NCI-H1105 (cell line): ENCODE measurements at regions not wholly inside any gene's neighbourhood (a gene's known extent, or its start where the extent isn't known, plus 50 kb on each side); places are given as distances from the start of the nearest gene placed in this dataset.
"Not testable (repeated sequence)": the region's sequence is repeated elsewhere in the genome, so short reads cannot be mapped to it uniquely, and the experiment has no call there.

ENCODE experiments used
- DNase-seq: peaks from one replicate; lab custom pipeline; 2025; lab: John Stamatoyannopoulos, UW

DNA sequence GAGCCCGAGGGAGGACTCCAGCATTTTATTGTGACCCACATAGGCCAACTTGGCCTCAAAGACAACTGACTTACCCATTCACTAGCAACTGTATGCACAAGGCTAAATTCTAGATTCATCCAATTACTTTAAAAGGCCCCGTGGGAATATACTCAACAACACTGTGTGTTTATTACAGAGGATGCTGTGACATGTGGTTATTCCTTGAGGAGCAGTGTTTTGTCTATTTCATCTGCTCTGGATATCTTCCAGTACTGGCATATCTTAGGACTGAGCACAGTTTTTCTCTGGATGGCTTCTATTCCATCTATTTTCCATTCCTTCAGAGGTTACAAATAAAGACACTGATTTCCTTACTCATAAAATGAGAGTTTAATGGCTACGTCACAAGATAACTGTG lies 87.2 kb upstream of the KRAS start:
- no peak for DNase-seq

DNA sequence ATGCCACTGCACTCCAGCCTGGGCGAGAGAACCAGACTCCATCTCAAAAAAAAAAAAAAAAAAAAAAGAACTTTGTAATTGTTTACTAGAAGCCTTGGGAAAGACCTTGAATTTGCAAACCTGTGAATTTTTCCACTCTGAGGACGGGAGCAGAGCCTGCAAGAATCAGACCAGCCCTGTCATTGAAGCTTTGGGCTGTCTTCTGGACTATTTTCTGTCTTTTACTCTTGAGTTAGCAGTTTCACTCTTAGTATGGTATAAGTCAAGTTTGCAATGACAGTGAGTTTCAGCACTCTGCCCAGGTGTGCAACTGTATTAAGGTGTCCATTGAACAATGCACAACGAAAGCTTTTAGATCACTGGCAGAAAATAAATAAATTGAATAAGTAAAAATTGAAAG lies 81.4 kb upstream of the KRAS start:
- DNase-seq: no peak

- no peak for DNase-seq
Observed at GRCh38 chr12:25328072-25328712, 77.5 kb upstream of the KRAS start.

- no peak for DNase-seq
Observed at GRCh38 chr12:25327321-25327720, 76.6 kb upstream of the KRAS start.

GRCh38 chr12:25326326-25326725 lies 75.6 kb upstream of the KRAS start:
- DNase-seq: no peak

DNA sequence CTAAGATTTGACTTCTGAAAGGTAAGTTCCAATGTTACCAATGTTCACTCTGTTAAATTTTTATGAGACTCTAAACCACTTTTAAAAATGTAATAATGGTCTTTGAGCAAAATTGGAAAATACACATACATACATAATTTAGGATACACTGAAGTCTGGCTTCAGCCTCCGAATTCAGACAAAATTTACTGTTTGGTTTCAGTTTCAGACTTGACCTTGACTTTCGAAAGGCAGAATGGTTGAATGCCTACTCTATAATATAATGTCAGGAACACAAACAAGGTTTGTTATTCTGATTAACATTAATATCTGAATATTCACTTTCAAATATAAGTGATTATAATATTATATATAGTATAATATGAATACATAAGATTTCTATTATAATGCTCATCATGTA lies 74.1 kb upstream of the KRAS start:
- no peak for DNase-seq

DNA sequence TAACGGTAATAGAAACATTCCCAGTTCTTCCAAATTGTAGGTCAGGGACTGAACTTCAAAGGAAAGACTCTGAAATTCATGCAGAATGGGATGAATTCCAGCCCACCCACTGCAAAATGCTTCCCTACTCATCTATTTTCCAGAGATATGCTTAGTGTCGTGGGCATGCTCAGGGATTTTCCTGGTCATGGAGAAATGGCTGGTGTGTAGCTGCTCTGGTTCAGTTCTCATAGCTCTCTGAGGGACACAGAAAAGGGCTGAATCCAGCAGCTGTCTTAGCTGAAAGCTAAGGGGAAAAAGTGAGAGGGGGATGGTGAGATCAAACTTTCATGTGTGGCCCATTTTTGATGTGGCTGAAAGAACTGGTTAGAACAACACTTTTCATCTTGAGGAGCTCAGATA lies 72.9 kb upstream of the KRAS start:
- no peak for DNase-seq

GRCh38 chr12:25322918-25323531 lies 72.3 kb upstream of the KRAS start:
- no peak for DNase-seq

DNA sequence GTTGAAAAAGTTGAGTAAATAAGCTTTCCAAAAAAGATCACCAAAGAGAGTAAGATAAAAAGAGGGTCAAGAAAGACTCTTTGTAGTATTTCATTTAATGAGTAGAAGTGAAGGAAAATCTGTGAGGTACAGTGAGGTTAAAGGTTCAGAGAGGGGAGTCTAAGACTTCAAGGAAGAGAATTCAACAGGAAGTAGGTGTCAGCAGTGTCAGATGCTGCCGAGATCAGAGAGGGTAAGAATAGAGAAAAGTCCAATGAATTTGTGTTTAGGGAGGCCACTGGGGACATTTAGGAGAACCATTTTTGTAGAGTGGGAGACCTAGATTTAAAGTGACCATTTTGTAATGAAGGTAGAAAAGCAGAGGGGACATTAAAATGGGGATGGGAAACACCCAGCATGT lies 71.6 kb upstream of the KRAS start:
- DNase-seq: no peak

GRCh38 chr12:25321772-25322171 lies 71.0 kb upstream of the KRAS start:
- no peak for DNase-seq

DNA sequence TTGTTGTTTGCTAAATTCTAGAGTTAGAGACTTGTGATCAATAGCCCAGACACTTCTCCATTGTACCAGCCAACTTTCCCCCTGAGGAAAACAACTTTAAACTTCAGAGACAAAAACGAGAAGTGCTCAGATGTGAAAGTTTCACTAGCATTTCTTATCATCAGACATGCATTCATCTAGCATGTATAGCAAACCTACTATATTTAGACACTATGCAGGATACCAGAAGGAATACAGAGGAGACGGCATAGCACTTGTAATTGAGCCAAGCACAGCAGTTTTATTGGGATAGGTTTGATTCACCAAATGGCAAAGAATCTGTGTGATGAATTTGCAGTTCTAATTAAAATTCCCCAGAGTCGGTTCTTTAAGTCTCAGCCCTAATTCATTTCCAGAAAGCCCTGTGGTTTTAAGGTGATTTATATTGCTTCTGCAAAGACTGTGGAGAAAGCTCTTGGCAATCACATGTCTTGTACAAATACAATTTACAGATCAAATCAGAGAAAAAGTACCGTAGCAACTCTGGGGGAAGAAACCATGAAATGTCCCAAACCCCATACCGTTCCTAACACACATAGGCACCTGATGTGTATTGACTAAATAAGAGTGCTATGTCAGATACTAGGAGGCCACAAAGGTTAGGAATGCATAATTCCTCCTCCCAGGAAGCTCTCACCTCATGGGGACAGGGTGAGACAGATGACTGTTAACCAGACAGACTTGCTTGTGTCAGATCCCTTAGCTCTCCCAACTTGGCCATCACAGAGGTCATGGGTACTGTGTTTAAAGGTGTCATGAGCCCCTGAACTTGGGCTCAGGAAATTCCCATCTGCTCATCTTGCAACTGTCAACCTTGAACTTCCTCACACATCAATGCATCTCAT lies 69.6 kb upstream of the KRAS start:
- no peak for DNase-seq

DNA sequence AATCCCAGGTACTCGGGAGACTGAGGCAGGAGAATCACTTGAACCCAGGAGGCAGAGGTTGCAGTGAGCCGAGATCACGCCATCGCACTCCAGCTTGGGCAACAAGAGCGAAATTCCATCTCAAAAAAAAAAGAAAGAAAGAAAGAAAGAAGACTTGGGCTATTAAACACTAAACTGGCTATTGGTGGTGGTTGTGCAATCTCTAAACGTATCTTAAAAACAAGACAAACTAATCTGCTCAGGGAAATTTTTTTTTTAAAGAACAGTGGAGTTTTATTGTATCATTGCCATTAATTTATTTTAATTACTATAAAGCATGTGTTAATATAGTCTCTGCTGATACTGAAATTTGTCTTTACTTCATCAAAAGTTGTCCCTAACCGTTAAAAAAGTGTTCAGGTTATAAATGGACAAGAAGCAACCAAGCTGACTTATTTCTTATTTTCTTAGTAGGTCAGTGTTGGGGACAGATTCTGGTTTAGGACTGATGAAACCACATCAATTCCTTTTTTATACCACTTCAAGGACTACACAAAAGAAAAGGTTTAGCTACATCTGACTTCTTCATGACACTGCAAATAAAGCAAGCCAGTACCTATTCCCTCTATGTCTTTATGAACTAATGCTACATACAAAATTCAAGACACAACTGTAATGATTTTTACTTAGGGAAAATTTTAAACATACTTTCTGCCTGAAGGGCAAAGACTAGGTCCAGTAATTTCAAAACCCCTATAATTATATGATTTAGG lies 68.7 kb upstream of the KRAS start:
- no peak for DNase-seq

- DNase-seq: no peak
Observed at GRCh38 chr12:25317553-25317952, 66.8 kb upstream of the KRAS start.

DNA sequence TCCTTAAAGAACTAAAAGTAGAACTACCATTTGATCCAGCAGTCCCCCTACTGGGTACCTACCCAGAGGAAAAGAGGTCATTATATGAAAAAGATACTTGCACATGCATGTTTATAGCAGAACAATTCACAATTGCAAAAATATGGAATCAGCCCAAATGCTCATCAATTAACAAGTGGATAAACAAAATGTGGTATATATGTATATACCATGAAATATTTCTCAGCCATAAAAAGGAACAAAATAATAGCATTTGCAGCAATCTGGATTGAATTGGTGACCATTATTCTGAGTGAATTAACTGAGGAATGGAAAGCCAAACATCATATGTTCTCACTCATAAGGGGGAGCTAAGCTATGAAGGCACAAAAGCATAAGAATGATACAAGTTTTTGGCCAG lies 64.7 kb upstream of the KRAS start:
- no peak for DNase-seq

DNA sequence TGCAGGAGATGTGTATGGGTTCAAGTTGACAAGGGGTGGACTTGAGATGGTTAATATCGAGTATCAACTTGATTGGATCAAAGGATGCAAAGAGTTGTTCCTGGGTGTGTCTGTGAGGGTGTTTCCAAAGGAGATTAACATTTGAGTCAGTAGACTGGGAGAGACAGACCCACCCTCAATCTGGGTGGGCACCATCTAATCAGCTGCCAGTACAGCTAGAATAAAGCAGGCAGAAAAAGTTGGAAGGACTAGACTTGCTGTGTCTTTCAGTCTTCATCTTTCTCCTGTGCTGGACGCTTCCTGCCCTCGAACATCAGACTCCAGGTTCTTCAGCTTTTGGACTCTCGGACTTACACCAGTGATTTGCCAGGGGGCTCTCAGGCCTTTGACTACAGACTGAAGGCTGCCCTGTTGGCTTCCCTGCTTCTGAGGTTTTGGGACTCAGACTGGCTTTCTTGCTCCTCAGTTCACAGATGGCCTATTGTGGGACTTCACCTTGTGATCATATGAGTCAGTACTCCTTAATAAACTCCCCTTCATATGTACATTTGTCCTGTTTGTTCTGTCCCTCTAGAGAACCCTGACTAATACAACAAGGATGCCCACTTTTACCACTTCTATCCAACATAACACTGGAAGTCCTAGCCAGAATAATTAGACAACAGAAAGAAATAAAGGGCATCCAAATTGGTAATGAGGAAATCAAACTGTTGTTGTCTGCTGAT lies 62.7 kb upstream of the KRAS start:
- DNase-seq: not testable (repeated sequence)

DNA sequence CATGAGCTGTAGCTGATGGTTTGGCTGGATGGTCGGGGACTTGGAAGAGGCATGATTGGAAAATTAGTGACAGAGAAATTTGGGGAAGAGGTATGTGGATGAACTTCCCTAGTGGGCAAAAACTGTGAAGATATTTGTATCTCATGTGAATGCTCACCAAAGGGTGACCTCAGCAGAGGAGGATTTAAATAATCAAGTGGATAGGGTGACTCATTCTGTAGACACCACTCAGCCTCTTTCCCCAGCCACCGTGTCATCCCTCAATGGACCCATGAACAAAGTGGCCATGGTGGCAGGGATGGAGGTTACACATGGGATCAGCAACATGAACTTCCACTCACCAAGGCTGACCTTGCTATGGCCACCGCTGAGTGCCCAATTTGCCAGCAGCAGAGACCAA lies 60.8 kb upstream of the KRAS start:
- no peak for DNase-seq

DNA sequence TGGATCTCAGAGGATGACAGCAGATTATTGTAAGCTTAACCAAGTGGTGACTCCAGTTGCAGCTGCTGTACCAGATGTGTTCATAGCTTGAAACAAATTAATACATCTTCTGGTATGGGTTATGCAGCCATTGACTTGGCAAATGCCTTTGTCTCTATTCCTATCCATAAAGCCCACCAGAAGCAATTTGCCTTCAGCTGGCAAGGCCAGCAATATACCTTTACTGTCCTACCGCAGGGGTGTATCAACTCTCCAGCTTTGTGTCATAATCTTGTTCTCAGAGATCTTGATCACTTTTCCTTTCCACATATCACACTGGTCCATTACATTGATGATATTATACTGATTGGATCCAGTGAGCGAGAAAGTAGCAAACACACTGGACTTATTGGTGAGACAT lies 59.3 kb upstream of the KRAS start:
- DNase-seq: not testable (repeated sequence)

GRCh38 chr12:25308756-25309155 lies 58.0 kb upstream of the KRAS start:
- DNase-seq: no peak

DNA sequence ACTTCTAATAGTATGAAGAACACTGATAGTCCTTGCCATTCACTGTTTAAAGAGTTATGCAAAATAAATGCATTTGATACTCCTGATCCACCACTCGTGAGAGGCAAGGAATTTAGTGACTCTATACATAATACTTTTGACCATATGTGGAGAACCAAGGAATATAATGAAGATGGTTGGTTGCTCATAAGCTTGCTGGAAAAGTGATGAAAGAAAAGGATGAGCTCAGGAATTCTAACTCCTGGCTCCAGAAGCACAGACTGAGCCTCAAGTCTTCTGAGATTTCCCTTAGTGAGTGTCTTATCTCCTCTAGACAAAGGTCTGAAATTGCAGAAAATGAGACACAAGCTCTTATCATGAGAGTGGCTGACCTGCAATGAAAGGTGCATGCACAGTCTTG lies 57.1 kb upstream of the KRAS start:
- no peak for DNase-seq

DNA sequence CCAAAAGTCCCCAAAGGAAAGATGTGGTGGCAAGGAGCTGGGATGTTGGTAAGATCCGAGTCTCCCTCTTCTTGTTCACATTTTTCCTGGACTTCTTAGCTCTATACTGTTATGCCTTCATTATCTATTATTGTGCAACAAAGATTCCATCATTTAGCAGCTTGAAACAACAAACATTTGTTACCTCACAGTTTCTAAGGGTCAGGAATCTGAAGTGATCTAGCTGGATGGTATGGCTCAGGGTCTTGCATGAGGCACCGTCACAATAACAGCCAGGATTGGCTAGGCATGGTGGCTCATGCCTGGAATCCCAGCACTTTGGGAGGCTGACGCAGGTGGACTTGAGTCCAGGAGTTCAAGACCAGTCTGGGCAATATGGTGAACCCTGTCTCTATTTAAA lies 51.1 kb upstream of the KRAS start:
- no peak for DNase-seq
